Spleen (tissue), 11 donors: ENCODE measurements at regions not wholly inside any gene's neighbourhood (a gene's known extent, or its start where the extent isn't known, plus 50 kb on each side); places are given as distances from the start of the nearest gene placed in this dataset.

Experiments used
- DNase-seq: peaks from one replicate; pipeline ENCODE4 v3.0.0-alpha.2; 2020
- H3K27ac ChIP-seq, 8 donors: fragments of 200-600 bp; sonication (generic) in 7 of 8; 1 replicate in 4 of 8; 2 replicates in 4 of 8; pipeline versions ENCODE4 v1.5.0 to v1.8.0; 2016 to 2021; ENCODE audit warnings: inconsistent platforms in 4 of 8, mild to moderate bottlenecking in 4 of 8, moderate library complexity in 1 of 8
- H3K27me3 ChIP-seq, 7 donors: fragments of 200-600 bp; sonication (generic) in 6 of 7; replicated peaks in 1 of 7; 1 replicate in 4 of 7; 2 replicates in 3 of 7; pipeline versions ENCODE4 v1.5.0 to v1.8.0; 2016 to 2021; ENCODE audit warnings: inconsistent platforms in 3 of 7, mild to moderate bottlenecking in 1 of 7
- H3K36me3 ChIP-seq, 6 donors: fragments of 200-600 bp; sonication (generic) in 5 of 6; 1 replicate in 4 of 6; 2 replicates in 2 of 6; pipeline versions ENCODE4 v1.5.0 to v1.8.0; 2016 to 2021; ENCODE audit warnings: inconsistent platforms in 2 of 6
- H3K4me1 ChIP-seq, 6 donors: fragments of 200-600 bp; sonication (generic) in 5 of 6; 1 replicate in 3 of 6; 2 replicates in 3 of 6; pipeline versions ENCODE4 v1.5.0 to v1.8.0; 2016 to 2021; ENCODE audit warnings: inconsistent platforms in 3 of 6
- H3K4me3 ChIP-seq, 8 donors: fragments of 200-600 bp; sonication (generic) in 7 of 8; 1 replicate in 4 of 8; 2 replicates in 4 of 8; pipeline versions ENCODE4 v1.5.0 to v1.8.0; 2016 to 2021; ENCODE audit warnings: inconsistent platforms in 4 of 8, mild to moderate bottlenecking in 4 of 8, moderate library complexity in 2 of 8
- H3K9me3 ChIP-seq, 8 donors: fragments of 200-600 bp; sonication (generic) in 7 of 8; 1 replicate in 4 of 8; 2 replicates in 4 of 8; pipeline versions ENCODE4 v1.5.0 to v1.8.0; 2016 to 2021; ENCODE audit warnings: inconsistent platforms in 4 of 8
- CTCF ChIP-seq, 11 experiments: fragments of 200-600 bp in 7 of 11; fragments of 450-650 bp in 4 of 11; sonication (generic) in 4 of 11; IDR thresholded peaks in 8 of 11; conservative IDR thresholded peaks in 3 of 11; 1 replicate in 7 of 11; 2 replicates in 4 of 11; pipeline versions ENCODE4 v1.4.0 to v1.8.0; 2016 to 2021; ENCODE audit warnings: antibody characterized with exemption in 11 of 11, inconsistent platforms in 4 of 11, mild to moderate bottlenecking in 1 of 11
- POLR2A ChIP-seq, 3 donors: fragments of 450-650 bp; IDR thresholded peaks; one replicate each; pipeline ENCODE4 v1.5.1; 2017; ENCODE audit warnings: antibody characterized with exemption in 3 of 3, mild to moderate bottlenecking in 1 of 3
- POLR2AphosphoS5 ChIP-seq, 3 donors: sonication (generic); formaldehyde crosslinking; IDR thresholded peaks; one replicate each; pipeline ENCODE4 v1.5.1; 2017; ENCODE audit warnings: antibody characterized with exemption in 3 of 3
- WGBS, 5 donors: extraction: QIAGEN DNeasy Blood & Tissue Kit in 3 of 5; methylation state at CpG; one replicate each; pipeline versions ENCODE4 v1.1.5 to v1.1.7; 2013 to 2018; 5-methylcytosine and 5-hydroxymethylcytosine counted together
- intact Hi-C: fragments of 100-400 bp; cut with DNase I; formaldehyde crosslinking; loops from one replicate; pipeline ENCODE4 v1.15.0; 2023; ENCODE audit warnings: low total_unique reads
- donor health status: healthy with polysubstance abuse.
- donor health status: DM: no; HTN: no; CAD: no; lungs with moderate emphysema.
- donor health status: DM: no; HTN: no; CAD: no.
- donor health status: Bipolar disorder and iron deficiency.
- donor health status: healthy.
- donor health status: DM: no; HTN: no; CAD: no.
- donor health status: DM: yes; HTN: yes; CAD: no.

- Histone ChIP-seq H3K36me3 (no peaks in the 10 kb centered on the region), H3K4me1 (peaks cover 11 to 20% (median 16%) of the 10 kb centered on the region in 6 donors), H3K4me3 (no peak overlapping the region), H3K27me3 (peaks cover 0 to 10% (median 0%) of the 10 kb centered on the region in 7 donors), H3K27ac (no peak overlapping the region), H3K9me3 (no peaks in the 10 kb centered on the region)
- no peak for TF ChIP-seq POLR2A (IDR thresholded peaks at IDR 0.05)
- TF ChIP-seq CTCF (IDR thresholded peaks at IDR 0.05 in 8 of 11, conservative IDR thresholded peaks at IDR 0.05 in 3 of 11) = no peak
- intact Hi-C loops = no loop called here
- DNase-seq = no peak
Observed at GRCh38 chr2:226420646-226421045, 379.0 kb downstream of the IRS1 start.

- Histone ChIP-seq H3K27me3 (peaks cover 0 to 11% (median 0%) of the 10 kb centered on the region in 7 donors), H3K4me3 (no peak overlapping the region), H3K27ac (no peak overlapping the region), H3K4me1 (peaks cover 4 to 12% (median 9%) of the 10 kb centered on the region in 6 donors), H3K9me3 (no peaks in the 10 kb centered on the region), H3K36me3 (no peaks in the 10 kb centered on the region)
- WGBS, 5 donors = 79 to 97% (median 86%) methylated on average over 5 of the region's 5 CpGs
- DNase-seq = no peak
- no peak for TF ChIP-seq POLR2AphosphoS5 (IDR thresholded peaks at IDR 0.05)
- no peak for TF ChIP-seq POLR2A (IDR thresholded peaks at IDR 0.05)
- no peak for TF ChIP-seq CTCF (IDR thresholded peaks at IDR 0.05 in 8 of 11, conservative IDR thresholded peaks at IDR 0.05 in 3 of 11)
- intact Hi-C loops = no loop called here
Observed at GRCh38 chr2:226418521-226418920, 381.1 kb downstream of the IRS1 start.

GRCh38 chr2:226414335-226414734 is 385.3 kb downstream of the IRS1 start:
- Histone ChIP-seq H3K36me3 (no peaks in the 10 kb centered on the region), H3K4me3 (no peak overlapping the region), H3K27me3 (peaks cover 0 to 8% (median 0%) of the 10 kb centered on the region in 7 donors), H3K27ac (no peak overlapping the region), H3K4me1 (no peaks in the 10 kb centered on the region), H3K9me3 (no peaks in the 10 kb centered on the region)
- TF ChIP-seq POLR2AphosphoS5 (IDR thresholded peaks at IDR 0.05) (no peak), POLR2A (IDR thresholded peaks at IDR 0.05) (no peak), CTCF (IDR thresholded peaks at IDR 0.05 in 8 of 11, conservative IDR thresholded peaks at IDR 0.05 in 3 of 11) (no peak)
- intact Hi-C loops = no loop called here
- DNase-seq = no peak
- WGBS, 5 donors = 78 to 91% (median 84%) methylated on average over 2 of the region's 2 CpGs

- intact Hi-C loops = no loop called here
- Histone ChIP-seq H3K4me3 (no peak overlapping the region), H3K36me3 (no peaks in the 10 kb centered on the region), H3K4me1 (no peaks in the 10 kb centered on the region), H3K9me3 (no peaks in the 10 kb centered on the region), H3K27ac (no peak overlapping the region), H3K27me3 (peaks cover 0 to 8% (median 0%) of the 10 kb centered on the region in 7 donors)
- TF ChIP-seq POLR2AphosphoS5 (IDR thresholded peaks at IDR 0.05) (no peak), POLR2A (IDR thresholded peaks at IDR 0.05) (no peak), CTCF (IDR thresholded peaks at IDR 0.05 in 8 of 11, conservative IDR thresholded peaks at IDR 0.05 in 3 of 11) (no peak)
- DNase-seq = no peak
- 44 to 57% (median 48%) methylated on average over 2 of the region's 2 CpGs for WGBS, 5 donors
Observed at GRCh38 chr2:226413498-226414130, 386.0 kb downstream of the IRS1 start.
